Ovary (tissue), 7 donors: ENCODE measurements at regions not wholly inside any gene's neighbourhood (a gene's known extent, or its start where the extent isn't known, plus 50 kb on each side); places are given as distances from the start of the nearest gene placed in this dataset.

Source experiments
- DNase-seq, 5 donors: peaks; one replicate each; pipeline ENCODE4 v3.0.0-alpha.2; 2019 to 2020
- H3K27ac ChIP-seq, 2 donors: fragments of 200-600 bp; one replicate each; pipeline versions ENCODE4 v1.5.1 to v1.8.0; 2019 to 2022
- H3K27me3 ChIP-seq: fragments of 200-600 bp; one replicate; pipeline ENCODE4 v1.8.0; 2022
- H3K36me3 ChIP-seq: fragments of 200-600 bp; sonication (generic); one replicate; pipeline ENCODE4 v1.5.1; 2019
- H3K4me1 ChIP-seq: one replicate; pipeline ENCODE4 v1.8.1; 2013; ENCODE audit warnings: mild to moderate bottlenecking, moderate library complexity; ENCODE audit not compliant: insufficient read depth
- H3K4me3 ChIP-seq: fragments of 200-600 bp; sonication (generic); one replicate; pipeline ENCODE4 v1.5.1; 2017
- H3K9me3 ChIP-seq, 2 donors: fragments of 200-600 bp in 1 of 2; sonication (generic) in 1 of 2; one replicate each; pipeline versions ENCODE4 v1.5.1 to v1.8.1; 2013 to 2019; ENCODE audit warnings: mild to moderate bottlenecking in 1 of 2, moderate library complexity in 1 of 2
- CTCF ChIP-seq, 3 donors: fragments of 450-650 bp in 2 of 3; fragments of 200-600 bp in 1 of 3; IDR thresholded peaks; one replicate each; pipeline versions ENCODE4 v1.5.1 to v1.8.0; 2016 to 2022; ENCODE audit warnings: antibody characterized with exemption in 3 of 3, mild to moderate bottlenecking in 1 of 3
- EP300 ChIP-seq: sonication (generic); formaldehyde crosslinking; IDR thresholded peaks from one replicate; pipeline ENCODE4 v1.6.1; 2017; ENCODE audit warnings: antibody characterized with exemption
- POLR2A ChIP-seq: fragments of 450-650 bp; IDR thresholded peaks from one replicate; pipeline ENCODE4 v1.6.1; 2017; ENCODE audit warnings: antibody characterized with exemption, mild to moderate bottlenecking, moderate library complexity
- WGBS, 3 donors: extraction: QIAGEN DNeasy Blood & Tissue Kit in 1 of 3; methylation state at CpG; one replicate each; pipeline versions ENCODE4 v1.1.5 to v1.1.7; 2013 to 2017; 5-methylcytosine and 5-hydroxymethylcytosine counted together
- intact Hi-C, 4 donors: fragments of 100-400 bp; cut with DNase I; formaldehyde crosslinking; loops; one replicate each; pipeline versions ENCODE4 v1.11.0 to v1.15.1; 2022 to 2023
- donor health status: DM: no; HTN: no; CAD: no; lungs with moderate emphysema.
- donor health status: DM: no; HTN: no; CAD: no.
- donor health status: Bipolar disorder and iron deficiency.
- donor health status: DM: no; HTN: no; CAD: no.
- donor health status: DM: yes; HTN: yes; CAD: no.

GRCh38 chr15:87582169-87582568, 674.4 kb downstream of the NTRK3 start:
- 43 to 74% (median 48%) methylated on average over 3 of the region's 3 CpGs for WGBS, 3 donors
- intact Hi-C loops, result no loop called here
- Histone ChIP-seq H3K9me3 (no peaks in the 10 kb centered on the region), H3K4me3 (no peak overlapping the region), H3K27ac (no peak overlapping the region), H3K36me3 (no peaks in the 10 kb centered on the region), H3K27me3 (no peaks in the 10 kb centered on the region), H3K4me1 (no peaks in the 10 kb centered on the region)
- TF ChIP-seq POLR2A, result no peak
- TF ChIP-seq EP300, result no peak
- no peak for TF ChIP-seq CTCF (IDR thresholded peaks at IDR 0.05)
- DNase-seq, result no peak

- WGBS, 3 donors, result 85 to 88% (median 85%) methylated on average over 9 of the region's 9 CpGs
- intact Hi-C loops, result no loop called here
- no peaks in the 10 kb centered on the region for H3K9me3 ChIP-seq
- H3K4me1 ChIP-seq, result no peaks in the 10 kb centered on the region
- H3K27me3 ChIP-seq, result no peaks in the 10 kb centered on the region
- no peak overlapping the region for H3K4me3 ChIP-seq
- H3K36me3 ChIP-seq, result no peaks in the 10 kb centered on the region
- no peak for DNase-seq
- H3K27ac ChIP-seq, result no peak overlapping the region
- TF ChIP-seq EP300, result no peak
- no peak for TF ChIP-seq POLR2A
- no peak for TF ChIP-seq CTCF (IDR thresholded peaks at IDR 0.05)
Measured at GRCh38 chr15:87579537-87579936, 677.0 kb downstream of the NTRK3 start.

GRCh38 chr15:87578776-87579175, 677.8 kb downstream of the NTRK3 start:
- Histone ChIP-seq H3K36me3 (no peaks in the 10 kb centered on the region), H3K4me3 (no peak overlapping the region), H3K4me1 (no peaks in the 10 kb centered on the region), H3K27me3 (no peaks in the 10 kb centered on the region), H3K27ac (no peak overlapping the region), H3K9me3 (no peaks in the 10 kb centered on the region)
- 54 to 90% (median 67%) methylated on average over 4 of the region's 4 CpGs for whole genome bisulfite sequencing, 3 donors
- TF ChIP-seq POLR2A (no peak), EP300 (no peak), CTCF (IDR thresholded peaks at IDR 0.05) (no peak)
- intact Hi-C loops, result no loop called here
- no peak for DNase-seq

GRCh38 chr15:87577336-87577735, 679.2 kb downstream of the NTRK3 start:
- WGBS, 3 donors, result 67 to 82% (median 73%) methylated on average over 3 of the region's 3 CpGs
- Histone ChIP-seq H3K27ac (no peak overlapping the region), H3K4me3 (no peak overlapping the region), H3K36me3 (no peaks in the 10 kb centered on the region), H3K4me1 (no peaks in the 10 kb centered on the region), H3K27me3 (no peaks in the 10 kb centered on the region), H3K9me3 (no peaks in the 10 kb centered on the region)
- intact Hi-C loops, result no loop called here
- TF ChIP-seq EP300, result no peak
- no peak for TF ChIP-seq POLR2A
- TF ChIP-seq CTCF (IDR thresholded peaks at IDR 0.05), result no peak
- no peak for DNase-seq
